Vagina (tissue), 2 donors: ENCODE measurements at regions not wholly inside any gene's neighbourhood (a gene's known extent, or its start where the extent isn't known, plus 50 kb on each side); places are given as distances from the start of the nearest gene placed in this dataset.

Experiments
- POLR2AphosphoS5 ChIP-seq, 2 donors: sonication (generic); formaldehyde crosslinking; IDR thresholded peaks; one replicate each; pipeline ENCODE4 v1.9.0; 2017; ENCODE audit warnings: antibody characterized with exemption in 2 of 2, mild to moderate bottlenecking in 2 of 2, low read depth in 1 of 2; ENCODE audit not compliant: insufficient read depth in 1 of 2
- TF ChIP-seq, protein P1 (sequence below), 3 experiments: fragments of 450-650 bp in 2 of 3; fragments of 200-600 bp in 1 of 3; sonication (generic) in 1 of 3; IDR thresholded peaks; one replicate each; pipeline ENCODE4 v1.5.1; 2017 to 2019; ENCODE audit warnings: antibody characterized with exemption in 3 of 3, mild to moderate bottlenecking in 2 of 3, moderate library complexity in 2 of 3

DNA sequence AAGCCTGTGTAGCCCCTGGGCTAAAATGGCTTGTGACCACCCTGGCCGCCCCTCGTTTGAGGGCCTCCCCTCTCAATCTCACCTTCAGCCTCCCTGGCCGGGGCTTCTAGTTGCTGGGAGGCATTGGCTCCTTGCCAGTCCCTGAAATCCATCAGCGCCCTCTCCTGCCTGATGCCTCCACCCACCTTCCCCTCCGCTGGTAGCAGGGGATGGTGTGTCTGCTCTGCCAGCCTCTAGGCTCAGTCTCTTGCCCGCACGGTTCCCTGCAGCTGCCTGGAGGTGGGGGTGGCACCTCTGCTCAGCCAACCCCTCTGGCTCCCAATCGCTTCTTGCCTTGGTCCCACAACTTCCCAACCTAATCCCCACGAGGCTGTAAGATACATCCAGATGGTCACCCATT lies 167.9 kb downstream of the PHETA1 start:
- TF ChIP-seq, protein P1, sequence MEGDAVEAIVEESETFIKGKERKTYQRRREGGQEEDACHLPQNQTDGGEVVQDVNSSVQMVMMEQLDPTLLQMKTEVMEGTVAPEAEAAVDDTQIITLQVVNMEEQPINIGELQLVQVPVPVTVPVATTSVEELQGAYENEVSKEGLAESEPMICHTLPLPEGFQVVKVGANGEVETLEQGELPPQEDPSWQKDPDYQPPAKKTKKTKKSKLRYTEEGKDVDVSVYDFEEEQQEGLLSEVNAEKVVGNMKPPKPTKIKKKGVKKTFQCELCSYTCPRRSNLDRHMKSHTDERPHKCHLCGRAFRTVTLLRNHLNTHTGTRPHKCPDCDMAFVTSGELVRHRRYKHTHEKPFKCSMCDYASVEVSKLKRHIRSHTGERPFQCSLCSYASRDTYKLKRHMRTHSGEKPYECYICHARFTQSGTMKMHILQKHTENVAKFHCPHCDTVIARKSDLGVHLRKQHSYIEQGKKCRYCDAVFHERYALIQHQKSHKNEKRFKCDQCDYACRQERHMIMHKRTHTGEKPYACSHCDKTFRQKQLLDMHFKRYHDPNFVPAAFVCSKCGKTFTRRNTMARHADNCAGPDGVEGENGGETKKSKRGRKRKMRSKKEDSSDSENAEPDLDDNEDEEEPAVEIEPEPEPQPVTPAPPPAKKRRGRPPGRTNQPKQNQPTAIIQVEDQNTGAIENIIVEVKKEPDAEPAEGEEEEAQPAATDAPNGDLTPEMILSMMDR (IDR thresholded peaks at IDR 0.05), result no peak
- no peak for TF ChIP-seq POLR2AphosphoS5 (IDR thresholded peaks at IDR 0.05; ENCODE audit: insufficient read depth in 1 of 2, low read depth in 1 of 2)
